Liver (tissue), 3 donors: ENCODE measurements at regions not wholly inside any gene's neighbourhood (a gene's known extent, or its start where the extent isn't known, plus 50 kb on each side); places are given as distances from the start of the nearest gene placed in this dataset.

ENCODE experiments used
- ATF3 ChIP-seq: IDR thresholded peaks from 2 replicates; pipeline ENCODE4 v1.6.1; 2016; ENCODE audit warnings: antibody characterized with exemption
- CTCF ChIP-seq: fragments of 150-350 bp; IDR thresholded peaks from 2 replicates; pipeline ENCODE4 v1.5.1; 2017; ENCODE audit warnings: improper control_type of control experiment, low read depth, low read length; ENCODE audit not compliant: missing input control
- EGR1 ChIP-seq, 2 donors: IDR thresholded peaks; 2 replicates each; pipeline ENCODE4 v1.6.1; 2016 to 2018; ENCODE audit warnings: antibody characterized with exemption in 2 of 2, low read depth in 2 of 2
- GABPA ChIP-seq, 2 donors: IDR thresholded peaks in 1 of 2; conservative IDR thresholded peaks in 1 of 2; 2 replicates each; pipeline ENCODE4 v1.6.1; 2016; ENCODE audit warnings: antibody characterized with exemption in 2 of 2, mild to moderate bottlenecking in 1 of 2, moderate library complexity in 1 of 2
- HNF4A ChIP-seq, 2 donors: conservative IDR thresholded peaks; 2 replicates each; pipeline ENCODE4 v1.6.1; 2016; ENCODE audit warnings: antibody characterized with exemption in 2 of 2, mild to moderate bottlenecking in 2 of 2
- HNF4G ChIP-seq: IDR thresholded peaks from 2 replicates; pipeline ENCODE4 v1.6.1; 2016; ENCODE audit warnings: antibody characterized with exemption
- JUND ChIP-seq, 2 donors: IDR thresholded peaks; 2 replicates each; pipeline ENCODE4 v1.6.1; 2016; ENCODE audit warnings: antibody characterized with exemption in 2 of 2
- MAX ChIP-seq: IDR thresholded peaks from 2 replicates; pipeline ENCODE4 v1.6.1; 2016; ENCODE audit warnings: antibody characterized with exemption
- REST ChIP-seq: IDR thresholded peaks from 2 replicates; pipeline ENCODE4 v1.6.1; 2016; ENCODE audit warnings: antibody characterized with exemption, mild to moderate bottlenecking
- RXRA ChIP-seq, 2 donors: IDR thresholded peaks; 2 replicates each; pipeline ENCODE4 v1.6.1; 2017 to 2018; ENCODE audit warnings: antibody characterized with exemption in 2 of 2, mild to moderate bottlenecking in 1 of 2
- TAF1 ChIP-seq: conservative IDR thresholded peaks from 2 replicates; pipeline ENCODE4 v1.6.1; 2016; ENCODE audit warnings: antibody characterized with exemption, mild to moderate bottlenecking
- donor health status: healthy.
- donor health status: healthy.

GRCh38 chr2:234163510-234164045, 113.1 kb downstream of the SPP2 start:
- TF ChIP-seq CTCF = no peak
- TF ChIP-seq MAX = no peak
- TF ChIP-seq HNF4A (conservative IDR thresholded peaks at IDR 0.05) = no peak
- TF ChIP-seq REST = no peak
- TF ChIP-seq EGR1 (IDR thresholded peaks at IDR 0.05; ENCODE audit: low read depth in 2 of 2) = no peak
- no peak for TF ChIP-seq HNF4G
- no peak for TF ChIP-seq GABPA (IDR thresholded peaks at IDR 0.05 in 1 of 2, conservative IDR thresholded peaks at IDR 0.05 in 1 of 2)
- TF ChIP-seq TAF1 = no peak
- TF ChIP-seq JUND (IDR thresholded peaks at IDR 0.05) = no peak
- TF ChIP-seq RXRA (IDR thresholded peaks at IDR 0.05) = no peak
- TF ChIP-seq ATF3 = no peak
